22Rv1 (cell line): ENCODE measurements at regions not wholly inside any gene's neighbourhood (a gene's known extent, or its start where the extent isn't known, plus 50 kb on each side); places are given as distances from the start of the nearest gene placed in this dataset.

Source experiments
- CTCF ChIP-seq: fragments of 450-650 bp; IDR thresholded peaks from 2 replicates; pipeline ENCODE4 v1.5.1; 2017; ENCODE audit warnings: mild to moderate bottlenecking
- ZFX ChIP-seq: fragments of 450-650 bp; IDR thresholded peaks from 2 replicates; pipeline ENCODE4 v1.6.1; 2017; ENCODE audit warnings: antibody characterized with exemption, borderline replicate concordance

GRCh38 chr2:128940378-128940777 lies 621.7 kb upstream of the HS6ST1 start:
- TF ChIP-seq CTCF = no peak
- TF ChIP-seq ZFX = no peak
